ENCODE measurements at regions not wholly inside any gene's neighbourhood (a gene's known extent, or its start where the extent isn't known, plus 50 kb on each side); places are given as distances from the start of the nearest gene placed in this dataset.

GRCh38 chr1:164472841-164473240 is 86.1 kb upstream of the PBX1 start:
- H3K36me3 ChIP-seq (ENCODE audit: control insufficient read depth in 2 of 2, insufficient read depth in 1 of 2, low read length in 2 of 2): no peaks in the 10 kb centered on the region
- H3K4me1 ChIP-seq (ENCODE audit: control insufficient read depth, insufficient read depth, low read length): no peaks in the 10 kb centered on the region
- ChIA-PET POLR2A (interaction anchor here (2.2 kb wide), 1 partner anchor 86 kb away, joined by 9 read pairs; the partner anchor contains the start of gene PBX1), CTCF (no interaction called here)
- TF ChIP-seq RBAK (tag by site-specific recombination; IDR thresholded peaks at IDR 0.05) (no peak), ZNF585B (tag by site-specific recombination; IDR thresholded peaks at IDR 0.05) (no peak), ZSCAN23 (tag by site-specific recombination; IDR thresholded peaks at IDR 0.05) (no peak)
- H3K9me3 ChIP-seq (ENCODE audit: control insufficient read depth, insufficient read depth, low read depth, low read length): no peaks in the 10 kb centered on the region
- no peak overlapping the region for H3K27ac ChIP-seq (ENCODE audit: extremely low read depth, low read depth, low read length)
- no peak overlapping the region for H3K4me3 ChIP-seq (ENCODE audit: low read depth, low read length)

- ChIA-PET CTCF (interaction anchor here (0.6 kb wide), 1 partner anchor 439 kb away, joined by 3 read pairs; no protein-coding TSS in a partner anchor), POLR2A (interaction anchor here (0.6 to 2.2 kb wide), 3 partner anchors 12 to 122 kb away, joined by 3 to 9 read pairs (median 7); partner anchors contain the start of gene PBX1)
- Histone ChIP-seq H3K9me3 (ENCODE audit: control insufficient read depth, insufficient read depth, low read depth, low read length) (no peaks in the 10 kb centered on the region), H3K4me3 (ENCODE audit: low read depth, low read length) (no peak overlapping the region), H3K27ac (ENCODE audit: extremely low read depth, low read depth, low read length) (no peak overlapping the region), H3K36me3 (ENCODE audit: control insufficient read depth in 2 of 2, insufficient read depth in 1 of 2, low read length in 2 of 2) (no peaks in the 10 kb centered on the region), H3K4me1 (ENCODE audit: control insufficient read depth, insufficient read depth, low read length) (no peaks in the 10 kb centered on the region)
- 0 out of 2 replicates have a peak, but pooled peaks have one; percentile 19 for TF ChIP-seq SP7 (tag by site-specific recombination; IDR thresholded peaks at IDR 0.05)
- TF ChIP-seq HOXC10 (CRISPR knock-in tag; IDR thresholded peaks at IDR 0.05): no peak
- no peak for TF ChIP-seq BCL11A (tag by site-specific recombination; IDR thresholded peaks at IDR 0.05; ENCODE audit: low read depth)
Measured at GRCh38 chr1:164473544-164473943, 85.4 kb upstream of the PBX1 start.

GRCh38 chr1:164475834-164476233 is 83.2 kb upstream of the PBX1 start:
- TF ChIP-seq ZNF184 (tag by site-specific recombination; IDR thresholded peaks at IDR 0.05): no peak
- TF ChIP-seq KLF17 (tag by site-specific recombination; IDR thresholded peaks at IDR 0.05): no peak
- TF ChIP-seq RBAK (tag by site-specific recombination; IDR thresholded peaks at IDR 0.05): no peak
- no peak for TF ChIP-seq ZSCAN16 (tag by site-specific recombination; IDR thresholded peaks at IDR 0.05)
- no peak for TF ChIP-seq ZNF514 (tag by site-specific recombination; IDR thresholded peaks at IDR 0.05)
- TF ChIP-seq ZBTB49 (tag by site-specific recombination; IDR thresholded peaks at IDR 0.05; ENCODE audit: low read depth): no peak
- no peak for TF ChIP-seq WT1 (tag by site-specific recombination; IDR thresholded peaks at IDR 0.05)
- no peak for TF ChIP-seq ZNF175 (tag by site-specific recombination; IDR thresholded peaks at IDR 0.05)
- no peak for TF ChIP-seq GFI1B (tag by site-specific recombination; IDR thresholded peaks at IDR 0.05)
- no peak for TF ChIP-seq MYNN (tag by site-specific recombination; IDR thresholded peaks at IDR 0.05; ENCODE audit: borderline replicate concordance)
- no peak for TF ChIP-seq ZSCAN4 (tag by site-specific recombination; IDR thresholded peaks at IDR 0.05)
- CTCF ChIA-PET: no interaction called here
- H3K36me3 ChIP-seq (ENCODE audit: control insufficient read depth in 2 of 2, insufficient read depth in 1 of 2, low read length in 2 of 2): no peaks in the 10 kb centered on the region
- H3K4me1 ChIP-seq (ENCODE audit: control insufficient read depth, insufficient read depth, low read length): no peaks in the 10 kb centered on the region
- POLR2A ChIA-PET: no interaction called here
- no peak overlapping the region for H3K27ac ChIP-seq (ENCODE audit: extremely low read depth, low read depth, low read length)
- H3K4me3 ChIP-seq (ENCODE audit: low read depth, low read length): no peak overlapping the region
- no peaks in the 10 kb centered on the region for H3K9me3 ChIP-seq (ENCODE audit: control insufficient read depth, insufficient read depth, low read depth, low read length)

Data from HEK293 (cell line).